ENCODE measurements at regions not wholly inside any gene's neighbourhood (a gene's known extent, or its start where the extent isn't known, plus 50 kb on each side); places are given as distances from the start of the nearest gene placed in this dataset.
A peak's percentile ranks its signal among the peaks of the same experiment; 100 is the strongest.
"Not testable (repeated sequence)": the region's sequence is repeated elsewhere in the genome, so short reads cannot be mapped to it uniquely, and the experiment has no call there.

DNA sequence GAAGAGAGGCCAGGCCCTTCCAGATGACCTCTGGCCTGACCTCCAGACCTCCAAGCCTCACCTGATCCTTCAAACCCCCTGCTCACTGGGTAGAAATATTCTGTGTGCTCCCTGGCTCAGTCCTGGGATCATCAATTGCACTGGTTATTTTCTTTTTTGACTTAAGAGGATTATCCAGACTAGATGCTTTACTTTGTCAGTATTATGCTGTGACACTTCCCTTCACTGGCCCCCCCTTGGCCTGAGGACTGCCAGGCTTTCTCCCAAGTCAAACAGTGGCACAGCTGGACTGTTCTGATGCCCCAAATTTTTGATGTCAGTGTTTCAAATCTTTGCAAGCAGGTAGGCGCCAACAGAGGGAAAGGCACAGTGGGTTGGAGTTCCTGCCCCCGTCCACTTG is 156.3 kb upstream of the SKOR2 start:
- in situ Hi-C loops (cut with HindIII; ENCODE audit: low pct_ligation_motif_present, low pct_unique_long_range_greater_than_20kb, low sequenced_read_pairs): no loop called here
- no peak for DNase-seq

DNA sequence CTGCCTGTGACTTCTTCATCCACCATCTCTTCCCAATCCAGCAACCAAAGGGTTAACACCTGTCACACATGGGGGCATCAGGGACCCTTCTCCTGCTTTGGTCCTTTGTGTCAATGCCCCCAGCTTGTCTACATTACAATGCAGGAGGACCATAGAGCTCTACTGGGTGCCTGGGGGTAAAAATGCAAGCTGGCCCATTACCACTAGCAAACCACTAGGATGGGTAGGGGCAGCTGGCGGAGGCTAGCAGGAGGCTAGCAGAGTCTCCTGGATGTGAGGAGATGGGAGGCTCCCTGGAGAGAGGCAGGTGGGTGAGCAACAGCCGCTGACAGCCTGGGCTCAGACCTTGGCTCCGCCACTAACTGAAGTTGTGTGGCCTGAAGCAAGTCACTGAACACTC is 153.4 kb upstream of the SKOR2 start:
- in situ Hi-C loops (cut with HindIII; ENCODE audit: low pct_ligation_motif_present, low pct_unique_long_range_greater_than_20kb, low sequenced_read_pairs): no loop called here
- no peak for DNase-seq

DNA sequence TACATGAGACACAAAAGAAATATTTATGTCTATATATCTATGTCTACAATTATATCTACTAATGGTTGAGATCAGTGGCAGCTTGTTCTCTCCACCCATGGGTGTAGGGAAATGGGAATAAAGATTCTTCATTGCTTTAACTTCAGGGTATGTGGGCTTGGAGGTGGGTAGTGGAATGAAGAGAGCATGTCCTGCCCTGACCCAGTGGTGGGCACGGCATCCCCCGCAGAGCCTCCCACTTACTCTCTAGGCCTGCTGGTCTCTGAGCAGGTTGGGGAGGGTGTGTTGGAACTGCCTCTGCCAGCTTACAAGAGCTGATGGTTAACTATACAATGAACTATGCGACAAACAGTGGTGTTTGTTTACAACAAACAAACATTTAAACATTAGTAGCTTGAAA is 152.5 kb upstream of the SKOR2 start:
- in situ Hi-C loops (cut with HindIII; ENCODE audit: low pct_ligation_motif_present, low pct_unique_long_range_greater_than_20kb, low sequenced_read_pairs): no loop called here

DNA sequence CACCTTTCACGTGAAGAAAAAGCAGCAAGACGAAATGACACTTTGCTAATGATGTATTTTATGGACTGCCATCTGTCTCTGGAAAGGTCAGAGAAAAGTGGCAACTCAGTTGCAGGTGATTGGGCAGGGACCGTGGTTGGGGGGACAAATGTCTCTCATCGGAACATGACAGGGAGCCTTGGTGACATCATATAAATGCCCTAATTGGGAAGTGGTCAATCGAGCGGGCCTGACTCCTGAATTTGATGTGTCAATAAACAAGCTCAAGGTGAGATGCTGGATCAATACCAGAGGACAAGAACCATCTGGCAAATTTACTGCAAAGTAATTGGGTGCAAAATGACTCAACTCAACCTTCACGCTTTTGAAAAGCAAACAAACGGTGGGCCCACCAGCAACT is 151.9 kb upstream of the SKOR2 start:
- in situ Hi-C loops (cut with HindIII; ENCODE audit: low pct_ligation_motif_present, low pct_unique_long_range_greater_than_20kb, low sequenced_read_pairs): no loop called here
- no peak for DNase-seq

More for the DNA sequence above, 152.5 kb upstream of the SKOR2 start:
- no peak for DNase-seq

DNA sequence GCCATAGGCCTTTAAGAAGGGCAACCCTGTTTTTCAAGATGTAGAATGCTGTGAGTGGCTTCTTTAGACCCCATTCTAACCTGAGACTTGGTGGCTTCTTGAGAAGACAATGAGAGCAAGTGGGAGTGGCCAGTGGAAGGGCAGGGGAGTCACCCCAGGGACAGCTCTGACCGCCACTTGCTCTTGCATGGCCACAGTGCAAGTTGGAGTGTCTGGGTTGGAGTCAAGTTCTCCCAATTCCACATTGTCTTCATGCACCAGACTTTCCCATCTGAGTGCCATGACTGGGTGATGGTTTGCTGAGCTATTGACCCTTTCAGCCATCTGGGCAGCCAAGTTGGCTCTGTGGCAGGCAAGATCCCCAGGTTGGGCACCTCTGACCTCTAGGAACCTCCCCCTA is 148.0 kb upstream of the SKOR2 start:
- DNase-seq: no peak
- in situ Hi-C loops (cut with HindIII; ENCODE audit: low pct_ligation_motif_present, low pct_unique_long_range_greater_than_20kb, low sequenced_read_pairs): no loop called here

DNA sequence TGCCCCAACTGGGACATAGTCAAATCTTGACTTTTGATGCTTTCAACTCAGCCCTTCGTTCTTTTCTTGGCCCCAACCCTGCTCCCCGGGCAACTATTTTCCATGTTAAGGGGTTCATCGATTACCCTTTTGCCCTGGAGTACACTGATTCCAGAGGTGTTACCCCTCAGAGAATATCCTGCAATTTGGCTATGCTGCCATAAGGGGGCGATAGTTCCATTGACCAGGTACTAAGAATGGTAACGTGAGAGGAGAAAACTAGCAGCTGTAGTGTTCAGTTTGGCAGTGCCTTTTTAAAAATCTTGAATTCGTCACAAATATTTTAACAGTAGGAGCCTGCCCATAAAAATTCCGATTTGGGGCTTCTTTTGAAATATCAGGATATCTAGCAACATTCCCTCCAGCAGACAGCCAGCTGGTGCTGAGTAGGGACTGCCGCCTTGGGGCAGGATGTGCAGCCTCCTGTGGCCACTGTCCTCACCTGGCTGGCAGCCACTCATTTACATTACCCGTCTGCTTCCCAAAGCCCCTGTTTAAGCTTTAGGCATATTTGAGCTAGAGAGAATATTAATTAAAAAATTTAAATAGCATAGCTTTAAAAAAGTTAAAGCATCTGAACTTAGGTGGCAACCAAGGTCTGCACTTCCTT is 146.3 kb upstream of the SKOR2 start:
- in situ Hi-C loops (cut with HindIII; ENCODE audit: low pct_ligation_motif_present, low pct_unique_long_range_greater_than_20kb, low sequenced_read_pairs): no loop called here
- peak; percentile 4 for DNase-seq

DNA sequence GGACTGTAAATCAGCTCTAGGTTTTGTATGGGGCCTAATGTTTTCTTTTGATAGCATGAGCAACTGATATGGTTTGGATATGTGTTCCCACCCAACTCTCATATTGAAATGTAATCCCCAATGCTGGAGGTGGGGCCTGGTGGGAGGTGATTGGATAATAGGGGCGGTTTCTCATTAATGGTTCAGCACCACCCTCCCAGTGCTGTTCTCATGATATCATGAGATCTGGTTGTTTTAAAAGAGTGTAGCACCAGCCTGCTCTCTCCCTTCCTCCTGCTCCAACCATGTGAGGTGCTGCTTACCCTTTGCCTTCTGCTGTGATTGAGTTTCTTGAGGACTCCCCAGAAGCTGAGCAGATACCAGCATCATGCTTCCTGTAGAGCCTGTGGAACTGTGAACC is 140.2 kb upstream of the SKOR2 start:
- in situ Hi-C loops (cut with HindIII; ENCODE audit: low pct_ligation_motif_present, low pct_unique_long_range_greater_than_20kb, low sequenced_read_pairs): no loop called here

DNA sequence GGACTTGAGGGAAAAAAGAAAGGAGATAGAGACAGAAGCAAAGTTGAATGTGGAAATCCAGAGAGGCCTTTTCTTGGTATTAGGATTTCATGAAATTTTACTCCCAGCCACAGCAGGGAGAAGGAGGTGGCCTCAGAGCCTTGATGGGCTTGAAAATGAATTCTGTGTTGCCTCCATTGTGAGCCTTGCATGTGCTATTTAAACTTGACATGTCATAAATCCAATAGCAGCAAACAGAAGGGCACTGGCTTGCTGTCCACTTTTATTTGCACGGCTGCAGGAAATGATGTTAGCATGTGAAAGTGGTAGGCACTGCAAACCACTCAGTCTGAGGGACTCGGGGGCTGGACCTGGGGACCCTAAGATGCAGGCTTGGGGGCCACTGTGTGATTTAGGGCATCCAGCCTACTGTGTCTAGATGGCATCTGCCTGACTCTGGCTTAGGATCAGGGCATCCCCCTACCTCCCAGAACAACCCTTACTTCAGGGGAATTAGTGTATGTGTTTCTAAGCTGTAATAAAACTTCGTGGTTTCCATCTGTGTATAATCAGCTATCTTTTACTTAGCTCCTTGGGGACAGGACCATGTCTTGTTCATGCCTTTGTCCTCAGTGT is 139.1 kb upstream of the SKOR2 start:
- in situ Hi-C loops (cut with HindIII; ENCODE audit: low pct_ligation_motif_present, low pct_unique_long_range_greater_than_20kb, low sequenced_read_pairs): no loop called here

More for the DNA sequence above, 140.2 kb upstream of the SKOR2 start:
- DNase-seq: no peak

DNA sequence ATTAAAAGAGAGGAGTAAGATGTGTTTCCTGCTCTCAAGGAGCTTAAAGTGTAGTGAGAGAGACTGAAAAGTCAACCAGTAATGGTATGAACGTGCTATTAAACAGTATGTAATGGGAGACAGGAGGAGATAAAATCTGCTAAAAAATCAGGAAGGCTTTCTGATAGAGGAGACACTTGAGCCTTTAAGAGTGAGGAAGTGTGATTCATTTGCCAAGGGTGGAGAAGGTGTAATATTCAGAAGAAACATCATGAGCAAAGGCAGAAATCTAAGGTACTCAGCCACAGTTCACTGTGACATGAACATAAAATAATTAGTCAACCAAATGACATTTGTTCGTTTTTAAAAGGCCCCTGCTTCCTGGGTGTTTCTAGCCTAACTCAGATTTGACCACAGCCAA is 137.8 kb upstream of the SKOR2 start:
- no peak for DNase-seq
- in situ Hi-C loops (cut with HindIII; ENCODE audit: low pct_ligation_motif_present, low pct_unique_long_range_greater_than_20kb, low sequenced_read_pairs): no loop called here

More for the DNA sequence above, 139.1 kb upstream of the SKOR2 start:
- no peak for DNase-seq

DNA sequence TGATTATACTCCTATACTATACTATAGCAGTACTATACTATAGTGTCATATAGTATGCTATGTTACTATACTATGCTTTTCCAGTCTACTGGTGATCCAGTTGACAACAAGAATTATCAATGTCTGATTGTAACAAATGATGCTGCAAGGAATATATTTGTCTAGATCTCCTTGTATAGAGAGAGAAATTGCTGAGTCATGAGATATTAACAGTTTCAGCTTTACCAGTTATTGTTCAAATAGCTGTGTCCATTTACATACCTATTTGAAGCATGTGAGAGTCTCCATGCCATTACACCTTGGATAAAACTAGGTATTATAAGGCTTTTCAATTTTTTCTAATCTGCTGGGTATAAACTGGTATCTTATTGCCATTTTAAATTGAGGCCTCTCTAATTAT is 136.4 kb upstream of the SKOR2 start:
- DNase-seq: no peak
- in situ Hi-C loops (cut with HindIII; ENCODE audit: low pct_ligation_motif_present, low pct_unique_long_range_greater_than_20kb, low sequenced_read_pairs): no loop called here

DNA sequence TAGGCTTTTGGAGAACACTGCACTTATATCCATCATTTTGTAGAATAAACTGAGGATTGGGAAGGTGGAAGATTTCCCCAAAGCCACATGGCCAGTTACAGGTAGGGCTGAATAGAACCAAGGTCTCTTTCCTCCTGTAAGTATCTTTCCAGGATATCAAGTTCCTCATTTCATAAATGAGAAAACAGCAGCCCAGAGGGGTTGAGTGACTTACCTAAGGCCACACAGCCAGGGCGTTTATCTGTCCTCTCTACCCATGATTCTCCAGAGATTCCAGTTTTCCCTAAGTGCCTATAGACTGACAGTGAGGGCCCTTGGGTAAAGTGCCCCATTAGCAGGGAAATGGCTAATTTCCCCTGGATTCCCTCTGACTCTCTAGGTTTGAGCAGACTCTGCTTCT is 132.3 kb upstream of the SKOR2 start:
- DNase-seq: no peak
- in situ Hi-C loops (cut with HindIII; ENCODE audit: low pct_ligation_motif_present, low pct_unique_long_range_greater_than_20kb, low sequenced_read_pairs): no loop called here

DNA sequence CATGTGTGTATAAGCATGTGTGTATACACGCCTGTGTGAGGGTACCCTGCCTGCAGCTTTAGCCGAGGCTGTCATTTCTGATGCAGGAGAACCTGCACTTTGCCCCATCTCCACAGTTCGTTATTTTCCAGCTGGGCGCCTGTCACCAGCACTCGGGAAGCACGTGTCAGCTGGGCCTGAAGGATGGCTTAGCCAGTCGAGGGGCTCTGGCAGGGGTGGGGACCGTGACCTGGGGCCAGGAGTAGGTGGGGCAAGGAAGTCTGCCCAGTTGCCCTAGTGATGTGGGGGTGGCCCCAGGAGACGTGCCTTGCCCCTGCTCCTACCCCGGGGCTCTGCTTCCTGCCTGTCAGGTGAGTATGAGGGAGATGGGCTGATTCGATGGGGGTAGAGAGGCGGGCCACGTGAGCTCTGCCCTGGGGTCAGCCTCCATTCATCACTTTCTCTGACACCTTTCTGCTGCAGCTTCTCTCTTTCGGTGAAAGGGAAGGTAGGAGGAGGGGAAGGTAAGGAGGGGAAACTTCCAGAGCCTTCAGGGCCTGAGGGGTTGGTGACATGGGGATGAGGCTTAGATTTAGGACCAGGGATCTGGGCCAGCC is 130.6 kb upstream of the SKOR2 start:
- in situ Hi-C loops (cut with HindIII; ENCODE audit: low pct_ligation_motif_present, low pct_unique_long_range_greater_than_20kb, low sequenced_read_pairs): no loop called here
- DNase-seq: no peak

DNA sequence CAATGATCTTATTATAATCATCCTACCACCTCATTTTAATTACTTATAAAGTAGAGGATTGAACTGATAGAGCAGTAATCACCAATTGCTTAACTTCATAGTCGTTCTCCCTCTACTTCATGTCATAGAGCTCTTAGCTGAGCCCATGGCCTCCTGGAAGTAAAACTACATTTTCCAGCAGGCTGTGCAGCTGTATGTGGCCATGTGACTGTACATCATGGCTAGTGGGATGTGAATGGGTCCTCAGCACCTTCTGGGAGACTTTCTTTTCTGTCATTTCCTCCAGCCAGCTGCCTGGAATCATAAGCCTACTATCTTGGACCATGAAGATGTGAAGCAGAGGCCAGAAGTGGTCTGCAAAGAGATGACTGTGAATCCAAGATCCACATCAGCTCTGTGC is 128.7 kb upstream of the SKOR2 start:
- in situ Hi-C loops (cut with HindIII; ENCODE audit: low pct_ligation_motif_present, low pct_unique_long_range_greater_than_20kb, low sequenced_read_pairs): no loop called here
- DNase-seq: no peak

DNA sequence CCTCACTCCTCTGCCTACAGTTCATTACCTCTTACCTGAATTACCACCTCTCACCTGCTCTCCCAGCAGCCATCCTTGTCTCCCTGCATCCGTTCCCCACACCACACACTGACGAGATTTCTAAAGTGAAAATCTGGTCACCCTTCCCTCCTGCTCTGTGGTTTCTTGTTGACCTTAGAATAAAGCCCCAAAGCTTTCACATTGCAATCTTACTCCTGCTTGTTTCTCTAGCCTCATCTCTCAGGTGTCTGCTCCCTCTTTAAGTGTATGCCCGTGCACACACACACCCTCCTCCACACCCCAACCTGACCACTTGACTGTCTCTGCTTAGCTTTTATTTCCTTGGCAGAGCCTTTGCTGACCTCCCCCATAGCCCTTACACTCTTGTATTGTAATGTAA is 122.0 kb upstream of the SKOR2 start:
- in situ Hi-C loops (cut with HindIII; ENCODE audit: low pct_ligation_motif_present, low pct_unique_long_range_greater_than_20kb, low sequenced_read_pairs): no loop called here
- no peak for DNase-seq

DNA sequence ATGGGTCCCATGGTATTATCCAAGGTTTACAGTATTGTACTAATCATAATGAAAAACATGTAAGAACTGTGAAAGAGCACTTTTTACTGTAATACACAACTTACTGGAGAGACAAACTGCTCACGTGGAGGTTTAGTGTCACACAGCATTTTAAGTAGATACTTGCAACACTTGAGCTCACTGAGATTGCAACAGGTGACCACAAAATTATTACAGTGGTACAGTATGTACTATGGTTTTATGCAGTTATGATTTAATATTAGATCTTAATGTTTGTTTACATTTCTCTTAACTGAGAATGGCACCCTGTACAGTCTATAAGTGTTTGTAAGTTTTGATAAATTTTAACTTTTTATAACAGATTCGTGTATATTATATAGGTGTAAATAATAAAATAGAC is 118.6 kb upstream of the SKOR2 start:
- no peak for DNase-seq
- in situ Hi-C loops (cut with HindIII; ENCODE audit: low pct_ligation_motif_present, low pct_unique_long_range_greater_than_20kb, low sequenced_read_pairs): no loop called here

DNA sequence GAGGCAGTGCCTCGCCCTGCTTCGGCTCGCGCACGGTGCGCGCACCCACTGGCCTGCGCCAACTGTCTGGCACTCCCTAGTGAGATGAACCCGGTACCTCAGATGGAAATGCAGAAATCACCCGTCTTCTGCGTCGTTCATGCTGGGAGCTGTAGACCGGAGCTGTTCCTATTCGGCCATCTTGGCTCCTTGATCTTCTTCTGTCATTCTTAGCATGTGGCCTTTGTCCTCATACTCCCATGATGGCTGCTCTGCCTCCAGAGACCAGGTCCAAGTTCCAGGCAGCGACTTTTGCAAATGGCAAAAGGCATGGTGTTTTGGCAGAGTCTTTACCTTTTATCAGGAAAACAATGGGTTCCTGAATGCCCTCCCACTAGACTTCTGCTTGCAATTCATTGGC is 102.6 kb upstream of the SKOR2 start:
- in situ Hi-C loops (cut with HindIII; ENCODE audit: low pct_ligation_motif_present, low pct_unique_long_range_greater_than_20kb, low sequenced_read_pairs); DNase-seq: not testable (repeated sequence)

DNA sequence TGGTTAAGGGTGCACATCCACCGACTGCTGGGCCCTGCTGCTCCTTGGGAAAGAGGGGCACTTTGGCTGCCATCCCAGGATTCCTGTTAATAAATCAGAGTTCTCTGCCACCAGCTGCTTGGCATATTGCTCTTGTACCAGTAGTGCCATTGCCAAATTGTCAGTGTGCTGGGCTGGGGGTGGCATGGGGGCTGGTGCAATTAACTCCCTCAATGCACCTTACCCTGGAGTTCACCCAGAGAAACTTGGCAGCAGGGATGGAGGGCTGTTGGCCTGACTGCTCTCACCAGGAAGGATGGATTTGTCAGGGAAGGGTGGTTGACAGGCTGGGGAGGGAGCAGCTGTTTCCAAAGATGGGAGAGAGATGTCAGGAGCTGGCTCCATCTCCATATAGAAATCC is 94.6 kb upstream of the SKOR2 start:
- in situ Hi-C loops (cut with HindIII; ENCODE audit: low pct_ligation_motif_present, low pct_unique_long_range_greater_than_20kb, low sequenced_read_pairs): no loop called here
- DNase-seq: no peak

DNA sequence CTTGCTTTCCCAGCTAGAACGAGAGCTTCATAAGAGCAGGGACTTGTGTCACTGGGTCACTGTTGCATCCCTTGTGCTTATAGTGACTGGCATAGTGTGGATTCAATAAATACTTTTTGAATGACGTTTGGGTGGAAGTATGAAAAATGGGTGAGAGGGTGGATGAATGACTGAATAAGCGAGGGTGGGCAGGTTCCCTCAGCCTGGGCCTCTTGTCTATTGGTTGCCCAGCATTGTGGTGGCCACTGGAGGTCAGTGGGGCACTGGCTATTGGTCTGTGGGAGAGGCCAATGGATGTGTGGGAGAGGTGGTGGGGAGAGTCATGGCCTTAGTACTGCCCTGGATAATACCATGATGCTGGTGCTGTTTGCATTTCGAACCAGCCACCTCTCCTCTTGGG is 93.8 kb upstream of the SKOR2 start:
- no peak for DNase-seq
- in situ Hi-C loops (cut with HindIII; ENCODE audit: low pct_ligation_motif_present, low pct_unique_long_range_greater_than_20kb, low sequenced_read_pairs): no loop called here

DNA sequence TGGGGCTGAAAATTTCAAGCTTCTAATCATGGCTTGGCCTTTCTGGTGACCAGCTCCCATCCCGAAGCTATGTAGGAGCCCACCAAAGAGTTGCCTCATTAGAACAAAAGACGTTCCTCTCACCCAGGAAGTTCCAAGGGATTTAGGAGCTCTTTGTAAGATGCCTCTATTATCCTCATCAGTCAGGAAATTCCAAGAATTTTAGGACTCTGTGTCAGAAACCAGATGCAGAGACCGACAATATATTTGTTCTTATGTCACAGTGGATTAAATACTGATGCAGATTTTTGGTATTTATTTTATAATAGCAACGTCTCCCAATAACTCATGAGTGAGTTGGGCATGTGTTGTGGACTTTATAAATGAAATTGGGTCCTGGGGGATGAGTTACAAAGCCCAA is 91.8 kb upstream of the SKOR2 start:
- in situ Hi-C loops (cut with HindIII; ENCODE audit: low pct_ligation_motif_present, low pct_unique_long_range_greater_than_20kb, low sequenced_read_pairs): no loop called here
- no peak for DNase-seq

DNA sequence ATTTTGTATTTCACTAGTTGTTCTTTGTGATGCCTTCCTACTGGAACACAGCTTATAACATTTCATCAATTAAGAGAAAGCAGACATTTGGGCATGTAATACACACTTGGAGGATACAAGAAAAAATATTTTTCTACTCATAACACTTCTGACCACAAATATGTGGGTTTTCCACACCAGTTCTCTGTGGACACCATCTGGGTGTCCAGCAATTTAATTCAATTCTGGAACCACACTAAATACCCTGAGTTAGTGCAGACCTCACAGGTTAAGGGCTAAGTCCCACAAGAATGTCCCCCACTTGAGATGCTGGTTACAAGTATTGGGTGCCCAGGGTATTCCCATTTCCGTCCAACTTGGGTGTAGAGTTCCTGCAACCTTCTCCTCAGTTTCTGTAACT is 91.1 kb upstream of the SKOR2 start:
- no peak for DNase-seq
- in situ Hi-C loops (cut with HindIII; ENCODE audit: low pct_ligation_motif_present, low pct_unique_long_range_greater_than_20kb, low sequenced_read_pairs): no loop called here

All from ACHN (cell line).